ENCODE measurements at regions not wholly inside any gene's neighbourhood (a gene's known extent, or its start where the extent isn't known, plus 50 kb on each side); places are given as distances from the start of the nearest gene placed in this dataset.

- TF ChIP-seq CTCF (conservative IDR thresholded peaks at IDR 0.05), result no peak
- H3K4me3 Mint-ChIP-seq, result no peak overlapping the region
- peaks cover 5% of the 10 kb centered on the region for H3K27me3 Mint-ChIP-seq
Observed at GRCh38 chr16:11432856-11433395, 87.7 kb downstream of the RMI2 start.

GRCh38 chr16:11435576-11435975 is 90.3 kb downstream of the RMI2 start:
- no peak overlapping the region for H3K4me3 Mint-ChIP-seq
- H3K9me3 Mint-ChIP-seq, result peaks cover 8% of the 10 kb centered on the region
- peaks cover 4% of the 10 kb centered on the region for H3K4me1 Mint-ChIP-seq (ENCODE audit: unreplicated experiment)
- H3K27ac Mint-ChIP-seq, result no peak overlapping the region
- TF ChIP-seq CTCF (conservative IDR thresholded peaks at IDR 0.05), result no peak
- peaks cover 9% of the 10 kb centered on the region for H3K27me3 Mint-ChIP-seq
- DNase-seq (ENCODE audit: extremely low spot score, unreplicated experiment), result no peak
- no peaks in the 10 kb centered on the region for H3K36me3 Mint-ChIP-seq

More at GRCh38 chr16:11432856-11433395, 87.7 kb downstream of the RMI2 start:
- Mint-ChIP-seq H3K27ac (no peak overlapping the region), H3K36me3 (no peaks in the 10 kb centered on the region), H3K9me3 (peaks cover 5% of the 10 kb centered on the region), H3K4me1 (ENCODE audit: unreplicated experiment) (no peaks in the 10 kb centered on the region)
- DNase-seq (ENCODE audit: extremely low spot score, unreplicated experiment), result no peak

- H3K36me3 Mint-ChIP-seq, result no peaks in the 10 kb centered on the region
- no peak for TF ChIP-seq CTCF (conservative IDR thresholded peaks at IDR 0.05)
- H3K27ac Mint-ChIP-seq, result no peak overlapping the region
Observed at GRCh38 chr16:11437069-11437468, 91.8 kb downstream of the RMI2 start.

GRCh38 chr16:11439790-11440656 is 94.8 kb downstream of the RMI2 start:
- peaks cover 3% of the 10 kb centered on the region for H3K9me3 Mint-ChIP-seq
- no peak overlapping the region for H3K4me3 Mint-ChIP-seq
- H3K27me3 Mint-ChIP-seq, result peaks cover 9% of the 10 kb centered on the region
- H3K36me3 Mint-ChIP-seq, result no peaks in the 10 kb centered on the region
- peaks cover 4% of the 10 kb centered on the region for H3K4me1 Mint-ChIP-seq (ENCODE audit: unreplicated experiment)
- no peak for TF ChIP-seq CTCF (conservative IDR thresholded peaks at IDR 0.05)
- H3K27ac Mint-ChIP-seq, result no peak overlapping the region
- DNase-seq (ENCODE audit: extremely low spot score, unreplicated experiment), result no peak

More at GRCh38 chr16:11437069-11437468, 91.8 kb downstream of the RMI2 start:
- DNase-seq (ENCODE audit: extremely low spot score, unreplicated experiment), result no peak
- H3K27me3 Mint-ChIP-seq, result peaks cover 9% of the 10 kb centered on the region
- peaks cover 7% of the 10 kb centered on the region for H3K9me3 Mint-ChIP-seq
- peaks cover 4% of the 10 kb centered on the region for H3K4me1 Mint-ChIP-seq (ENCODE audit: unreplicated experiment)
- H3K4me3 Mint-ChIP-seq, result no peak overlapping the region

GRCh38 chr16:11440657-11441012 is 95.4 kb downstream of the RMI2 start:
- Mint-ChIP-seq H3K4me3 (no peak overlapping the region), H3K27me3 (peaks cover 9% of the 10 kb centered on the region), H3K27ac (no peak overlapping the region), H3K9me3 (peaks cover 3% of the 10 kb centered on the region), H3K36me3 (no peaks in the 10 kb centered on the region), H3K4me1 (ENCODE audit: unreplicated experiment) (peaks cover 4% of the 10 kb centered on the region)
- TF ChIP-seq CTCF (conservative IDR thresholded peaks at IDR 0.05), result no peak
- DNase-seq (ENCODE audit: extremely low spot score, unreplicated experiment), result no peak

Data from type B pancreatic cell (in vitro differentiated cells).